GM10266 (cell line): ENCODE measurements at regions not wholly inside any gene's neighbourhood (a gene's known extent, or its start where the extent isn't known, plus 50 kb on each side); places are given as distances from the start of the nearest gene placed in this dataset.

Experiments used
- DNase-seq: peaks from one replicate; pipeline ENCODE4 v3.0.0; 2012; ENCODE audit errors: extremely low spot score
- TF ChIP-seq, protein P1 (sequence below): IDR thresholded peaks from 2 replicates; pipeline ENCODE4 v1.5.1; 2012; ENCODE audit warnings: mild to moderate bottlenecking, low read depth; ENCODE audit not compliant: control insufficient read depth, insufficient read depth; ENCODE audit errors: missing control alignments

- no peak for DNase-seq
- TF ChIP-seq, protein P1, sequence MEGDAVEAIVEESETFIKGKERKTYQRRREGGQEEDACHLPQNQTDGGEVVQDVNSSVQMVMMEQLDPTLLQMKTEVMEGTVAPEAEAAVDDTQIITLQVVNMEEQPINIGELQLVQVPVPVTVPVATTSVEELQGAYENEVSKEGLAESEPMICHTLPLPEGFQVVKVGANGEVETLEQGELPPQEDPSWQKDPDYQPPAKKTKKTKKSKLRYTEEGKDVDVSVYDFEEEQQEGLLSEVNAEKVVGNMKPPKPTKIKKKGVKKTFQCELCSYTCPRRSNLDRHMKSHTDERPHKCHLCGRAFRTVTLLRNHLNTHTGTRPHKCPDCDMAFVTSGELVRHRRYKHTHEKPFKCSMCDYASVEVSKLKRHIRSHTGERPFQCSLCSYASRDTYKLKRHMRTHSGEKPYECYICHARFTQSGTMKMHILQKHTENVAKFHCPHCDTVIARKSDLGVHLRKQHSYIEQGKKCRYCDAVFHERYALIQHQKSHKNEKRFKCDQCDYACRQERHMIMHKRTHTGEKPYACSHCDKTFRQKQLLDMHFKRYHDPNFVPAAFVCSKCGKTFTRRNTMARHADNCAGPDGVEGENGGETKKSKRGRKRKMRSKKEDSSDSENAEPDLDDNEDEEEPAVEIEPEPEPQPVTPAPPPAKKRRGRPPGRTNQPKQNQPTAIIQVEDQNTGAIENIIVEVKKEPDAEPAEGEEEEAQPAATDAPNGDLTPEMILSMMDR, result no peak
These were observed 484.7 kb upstream of the C1orf87 start for GRCh38 chr1:60558236-60558635.

- TF ChIP-seq, protein P1, result no peak
- DNase-seq, result no peak
These were observed 480.2 kb upstream of the C1orf87 start for GRCh38 chr1:60553730-60554129.

DNA sequence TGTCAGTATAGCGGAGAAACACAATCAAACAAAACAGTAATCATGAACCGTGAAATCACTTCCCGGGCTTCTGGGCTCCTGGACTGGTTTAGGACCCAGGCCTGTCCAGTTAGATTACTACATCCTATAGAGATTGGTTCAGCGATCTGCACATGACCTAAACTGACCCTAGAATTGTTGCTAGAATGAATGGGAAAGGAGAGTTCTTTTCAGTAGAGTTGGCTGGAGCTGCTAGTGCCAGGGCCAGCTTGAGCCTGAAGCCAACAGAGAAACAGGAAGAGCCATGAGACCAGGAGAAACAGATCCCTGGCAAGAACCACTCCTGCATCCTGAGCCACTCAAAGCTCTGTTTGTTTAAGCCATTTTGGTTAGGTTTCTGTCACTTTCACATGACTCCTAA is 474.3 kb upstream of the C1orf87 start:
- DNase-seq, result no peak
- TF ChIP-seq, protein P1, result no peak

GRCh38 chr1:60541831-60542532 is 468.4 kb upstream of the C1orf87 start:
- TF ChIP-seq, protein P1, result no peak
- no peak for DNase-seq

DNA sequence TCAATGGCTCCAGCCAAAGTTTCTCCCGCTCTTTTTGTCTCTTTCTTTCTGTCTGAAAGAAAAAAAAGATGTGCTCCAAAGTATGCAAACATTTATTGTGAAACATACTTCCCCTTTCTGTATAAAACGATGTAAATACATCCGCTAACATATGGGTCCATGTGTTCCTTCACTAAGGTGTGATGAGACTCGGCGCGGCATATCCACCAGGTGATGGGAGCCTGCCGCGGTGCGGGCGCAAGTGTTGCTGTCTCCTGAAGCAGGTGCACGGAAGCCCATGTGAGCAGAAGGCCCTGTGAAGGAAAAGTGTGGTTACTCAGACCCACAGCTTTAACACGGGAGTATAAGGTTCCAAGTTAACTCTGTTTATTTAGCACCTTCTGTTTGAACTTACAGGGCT is 466.6 kb upstream of the C1orf87 start:
- TF ChIP-seq, protein P1, result no peak

GRCh38 chr1:60535713-60536112 is 462.1 kb upstream of the C1orf87 start:
- TF ChIP-seq, protein P1, result no peak
- no peak for DNase-seq

More for the DNA sequence above, 466.6 kb upstream of the C1orf87 start:
- DNase-seq, result no peak

GRCh38 chr1:60527567-60527966 is 454.0 kb upstream of the C1orf87 start:
- no peak for DNase-seq
- TF ChIP-seq, protein P1, result no peak
